HFFc6 (cell line): ENCODE measurements at regions not wholly inside any gene's neighbourhood (a gene's known extent, or its start where the extent isn't known, plus 50 kb on each side); places are given as distances from the start of the nearest gene placed in this dataset.

ENCODE experiments used
- DNase-seq: peaks from one replicate; pipeline ENCODE4 v3.0.0-alpha.2; 2018
- H3K27ac Mint-ChIP-seq: 2 replicates; pipeline ENCODE4 v1.8.0; 2020; ENCODE audit warnings: mild to moderate bottlenecking, mixed read lengths
- H3K27me3 Mint-ChIP-seq: 2 replicates; pipeline ENCODE4 v1.8.0; 2021; ENCODE audit warnings: mild to moderate bottlenecking, moderate library complexity, mixed read lengths; ENCODE audit not compliant: insufficient read depth
- H3K36me3 Mint-ChIP-seq: 2 replicates; pipeline ENCODE4 v1.8.0; 2021; ENCODE audit warnings: low read depth, mixed read lengths
- H3K4me1 Mint-ChIP-seq: 2 replicates; pipeline ENCODE4 v1.8.0; 2020; ENCODE audit warnings: low read depth, mixed read lengths
- H3K4me3 Mint-ChIP-seq: 2 replicates; pipeline ENCODE4 v1.8.0; 2020; ENCODE audit warnings: mild to moderate bottlenecking, moderate library complexity, mixed read lengths
- H3K9me3 Mint-ChIP-seq: 2 replicates; pipeline ENCODE4 v1.8.0; 2020; ENCODE audit warnings: mild to moderate bottlenecking, mixed read lengths
- CTCF ChIP-seq: fragments of 200-600 bp; sonication (generic); IDR thresholded peaks from 2 replicates; pipeline ENCODE4 v1.5.0; 2021; ENCODE audit warnings: antibody characterized with exemption, mild to moderate bottlenecking

GRCh38 chr3:6524479-6524878 lies 336.4 kb upstream of the GRM7 start:
- Mint-ChIP-seq H3K27me3 (no peaks in the 10 kb centered on the region), H3K27ac (no peak overlapping the region), H3K4me3 (no peak overlapping the region), H3K36me3 (no peaks in the 10 kb centered on the region), H3K9me3 (peaks cover 52% of the 10 kb centered on the region), H3K4me1 (no peaks in the 10 kb centered on the region)
- DNase-seq = no peak
- no peak for TF ChIP-seq CTCF

- no peaks in the 10 kb centered on the region for H3K36me3 Mint-ChIP-seq
- no peaks in the 10 kb centered on the region; the same call in 1 of the 2 replicates for H3K27me3 Mint-ChIP-seq
- H3K27ac Mint-ChIP-seq = no peak overlapping the region
- H3K9me3 Mint-ChIP-seq = peaks cover 48% of the 10 kb centered on the region
- H3K4me3 Mint-ChIP-seq = no peak overlapping the region
- no peak for TF ChIP-seq CTCF
- H3K4me1 Mint-ChIP-seq = no peaks in the 10 kb centered on the region
- no peak for DNase-seq
Measured at GRCh38 chr3:6526321-6526720, 334.6 kb upstream of the GRM7 start.

GRCh38 chr3:6526861-6527260 lies 334.1 kb upstream of the GRM7 start:
- Mint-ChIP-seq H3K9me3 (peaks cover 48% of the 10 kb centered on the region), H3K27me3 (no peaks in the 10 kb centered on the region; the same call in 1 of the 2 replicates), H3K36me3 (no peaks in the 10 kb centered on the region), H3K4me3 (no peak overlapping the region), H3K27ac (no peak overlapping the region), H3K4me1 (no peaks in the 10 kb centered on the region)
- TF ChIP-seq CTCF = no peak
- DNase-seq = no peak

- DNase-seq = no peak
- TF ChIP-seq CTCF = no peak
- H3K4me3 Mint-ChIP-seq = no peak overlapping the region
- H3K27me3 Mint-ChIP-seq = no peaks in the 10 kb centered on the region; the same call in 1 of the 2 replicates
- H3K27ac Mint-ChIP-seq = no peak overlapping the region
- H3K4me1 Mint-ChIP-seq = no peaks in the 10 kb centered on the region
- H3K9me3 Mint-ChIP-seq = peaks cover 41% of the 10 kb centered on the region
- no peaks in the 10 kb centered on the region for H3K36me3 Mint-ChIP-seq
Measured at GRCh38 chr3:6528951-6529350, 332.0 kb upstream of the GRM7 start.

GRCh38 chr3:6531153-6531552 lies 329.8 kb upstream of the GRM7 start:
- Mint-ChIP-seq H3K27me3 (no peaks in the 10 kb centered on the region; the same call in 1 of the 2 replicates), H3K27ac (no peak overlapping the region), H3K4me1 (no peaks in the 10 kb centered on the region), H3K4me3 (no peak overlapping the region), H3K9me3 (peaks cover 56% of the 10 kb centered on the region), H3K36me3 (no peaks in the 10 kb centered on the region)
- TF ChIP-seq CTCF = no peak
- DNase-seq = no peak

GRCh38 chr3:6532101-6532500 lies 328.8 kb upstream of the GRM7 start:
- Mint-ChIP-seq H3K4me1 (no peaks in the 10 kb centered on the region), H3K36me3 (no peaks in the 10 kb centered on the region), H3K27ac (no peak overlapping the region), H3K27me3 (no peaks in the 10 kb centered on the region; the same call in 1 of the 2 replicates), H3K4me3 (no peak overlapping the region), H3K9me3 (peaks cover 51% of the 10 kb centered on the region)
- no peak for TF ChIP-seq CTCF
- no peak for DNase-seq
